NCI-H748 (cell line): ENCODE measurements at regions not wholly inside any gene's neighbourhood (a gene's known extent, or its start where the extent isn't known, plus 50 kb on each side); places are given as distances from the start of the nearest gene placed in this dataset.
A peak's percentile ranks its signal among the peaks of the same experiment; 100 is the strongest.

Experiments used
- DNase-seq: peaks from one replicate; lab custom pipeline; 2025; ENCODE audit not compliant: unreplicated experiment; lab: John Stamatoyannopoulos, UW

- DNase-seq, result no peak
These were observed 443.4 kb upstream of the SEMA6D start for GRCh38 chr15:47273864-47274263.

- no peak for DNase-seq
These were observed 434.1 kb upstream of the SEMA6D start for GRCh38 chr15:47283246-47283645.

GRCh38 chr15:47288794-47289193 is 428.5 kb upstream of the SEMA6D start:
- no peak for DNase-seq

GRCh38 chr15:47289656-47290055 is 427.6 kb upstream of the SEMA6D start:
- DNase-seq, result no peak

- no peak for DNase-seq
These were observed 425.5 kb upstream of the SEMA6D start for GRCh38 chr15:47291767-47292166.

GRCh38 chr15:47292638-47293190 is 424.6 kb upstream of the SEMA6D start:
- DNase-seq, result no peak

- DNase-seq, result no peak
These were observed 423.7 kb upstream of the SEMA6D start for GRCh38 chr15:47293466-47294162.

- DNase-seq, result no peak
These were observed 422.5 kb upstream of the SEMA6D start for GRCh38 chr15:47294765-47295259.

- DNase-seq, result no peak
These were observed 420.4 kb upstream of the SEMA6D start for GRCh38 chr15:47296881-47297280.

GRCh38 chr15:47299846-47300434 is 417.4 kb upstream of the SEMA6D start:
- no peak for DNase-seq

- DNase-seq, result no peak
These were observed 416.7 kb upstream of the SEMA6D start for GRCh38 chr15:47300596-47300995.

GRCh38 chr15:47301481-47301880 is 415.8 kb upstream of the SEMA6D start:
- peak; percentile 57 for DNase-seq

- no peak for DNase-seq
These were observed 412.6 kb upstream of the SEMA6D start for GRCh38 chr15:47304656-47305055.

- DNase-seq, result no peak
These were observed 405.1 kb upstream of the SEMA6D start for GRCh38 chr15:47312161-47312560.

- no peak for DNase-seq
These were observed 390.6 kb upstream of the SEMA6D start for GRCh38 chr15:47326410-47327333.

- DNase-seq, result peak; percentile 3
These were observed 385.4 kb upstream of the SEMA6D start for GRCh38 chr15:47331829-47332393.

- no peak for DNase-seq
These were observed 384.8 kb upstream of the SEMA6D start for GRCh38 chr15:47332481-47332880.

- DNase-seq, result no peak
These were observed 383.6 kb upstream of the SEMA6D start for GRCh38 chr15:47333734-47334133.

- DNase-seq, result no peak
These were observed 382.3 kb upstream of the SEMA6D start for GRCh38 chr15:47334805-47335535.

- no peak for DNase-seq
These were observed 380.2 kb upstream of the SEMA6D start for GRCh38 chr15:47337106-47337505.
